Prostate gland (tissue), 2 donors: ENCODE measurements at regions not wholly inside any gene's neighbourhood (a gene's known extent, or its start where the extent isn't known, plus 50 kb on each side); places are given as distances from the start of the nearest gene placed in this dataset.

ENCODE experiments used
- DNase-seq: peaks from one replicate; pipeline ENCODE4 v3.0.0-alpha.2; 2019; ENCODE audit warnings: low spot score
- H3K27ac ChIP-seq, 2 donors: fragments of 200-600 bp; sonication (generic); 2 replicates each; pipeline ENCODE4 v1.5.1; 2017 to 2019
- H3K27me3 ChIP-seq: fragments of 200-600 bp; sonication (generic); replicated peaks from 2 replicates; pipeline ENCODE4 v1.5.1; 2019; ENCODE audit not compliant: insufficient read depth
- H3K36me3 ChIP-seq, 2 donors: fragments of 200-600 bp; sonication (generic); 1 replicate in 1 of 2; 2 replicates in 1 of 2; pipeline versions ENCODE4 v1.5.1 to v1.8.1; 2017 to 2019
- H3K4me1 ChIP-seq: fragments of 200-600 bp; sonication (generic); replicated peaks from 2 replicates; pipeline ENCODE4 v1.5.1; 2019
- H3K4me3 ChIP-seq, 2 donors: fragments of 200-600 bp; sonication (generic); 2 replicates each; pipeline ENCODE4 v1.5.1; 2017 to 2019
- H3K9me3 ChIP-seq: fragments of 200-600 bp; sonication (generic); 2 replicates; pipeline ENCODE4 v1.5.1; 2017
- POLR2A ChIP-seq: fragments of 450-650 bp; IDR thresholded peaks from one replicate; pipeline ENCODE4 v1.6.1; 2016; ENCODE audit warnings: antibody characterized with exemption, mild to moderate bottlenecking
- POLR2AphosphoS5 ChIP-seq: sonication (generic); formaldehyde crosslinking; IDR thresholded peaks from one replicate; pipeline ENCODE4 v1.6.1; 2017; ENCODE audit warnings: antibody characterized with exemption
- WGBS: methylation state at CpG from one replicate; pipeline ENCODE4 v1.1.5; 2018; 5-methylcytosine and 5-hydroxymethylcytosine counted together
- intact Hi-C: fragments of 100-400 bp; cut with DNase I; formaldehyde crosslinking; loops from one replicate; pipeline ENCODE4 v1.14.2; 2022
- TF ChIP-seq, protein P1 (sequence below), 4 experiments: fragments of 200-600 bp in 2 of 4; fragments of 450-650 bp in 2 of 4; sonication (generic) in 2 of 4; IDR thresholded peaks; 1 replicate in 3 of 4; 2 replicates in 1 of 4; pipeline ENCODE4 v1.5.1; 2016 to 2019; ENCODE audit warnings: antibody characterized with exemption in 4 of 4, mild to moderate bottlenecking in 2 of 4, moderate library complexity in 2 of 4

GRCh38 chr1:168483539-168483938 is 60.3 kb downstream of the XCL2 start:
- H3K27me3 ChIP-seq: no peaks in the 10 kb centered on the region
- no peak for TF ChIP-seq POLR2AphosphoS5
- no peak for TF ChIP-seq POLR2A
- TF ChIP-seq, protein P1, sequence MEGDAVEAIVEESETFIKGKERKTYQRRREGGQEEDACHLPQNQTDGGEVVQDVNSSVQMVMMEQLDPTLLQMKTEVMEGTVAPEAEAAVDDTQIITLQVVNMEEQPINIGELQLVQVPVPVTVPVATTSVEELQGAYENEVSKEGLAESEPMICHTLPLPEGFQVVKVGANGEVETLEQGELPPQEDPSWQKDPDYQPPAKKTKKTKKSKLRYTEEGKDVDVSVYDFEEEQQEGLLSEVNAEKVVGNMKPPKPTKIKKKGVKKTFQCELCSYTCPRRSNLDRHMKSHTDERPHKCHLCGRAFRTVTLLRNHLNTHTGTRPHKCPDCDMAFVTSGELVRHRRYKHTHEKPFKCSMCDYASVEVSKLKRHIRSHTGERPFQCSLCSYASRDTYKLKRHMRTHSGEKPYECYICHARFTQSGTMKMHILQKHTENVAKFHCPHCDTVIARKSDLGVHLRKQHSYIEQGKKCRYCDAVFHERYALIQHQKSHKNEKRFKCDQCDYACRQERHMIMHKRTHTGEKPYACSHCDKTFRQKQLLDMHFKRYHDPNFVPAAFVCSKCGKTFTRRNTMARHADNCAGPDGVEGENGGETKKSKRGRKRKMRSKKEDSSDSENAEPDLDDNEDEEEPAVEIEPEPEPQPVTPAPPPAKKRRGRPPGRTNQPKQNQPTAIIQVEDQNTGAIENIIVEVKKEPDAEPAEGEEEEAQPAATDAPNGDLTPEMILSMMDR (IDR thresholded peaks at IDR 0.05): no peak
- 18% methylated on average over 1 of the region's 1 CpG for WGBS
- intact Hi-C loops: loop anchor here (5.0 kb wide), 1 partner anchor 46 kb away; no protein-coding TSS in a partner anchor
- no peaks in the 10 kb centered on the region for H3K36me3 ChIP-seq
- no peak for DNase-seq
- no peaks in the 10 kb centered on the region for H3K4me1 ChIP-seq
- no peaks in the 10 kb centered on the region for H3K9me3 ChIP-seq
- H3K27ac ChIP-seq: no peak overlapping the region
- no peak overlapping the region for H3K4me3 ChIP-seq

GRCh38 chr1:168482106-168482505 is 61.7 kb downstream of the XCL2 start:
- Histone ChIP-seq H3K27me3 (no peaks in the 10 kb centered on the region), H3K4me1 (no peaks in the 10 kb centered on the region), H3K27ac (no peak overlapping the region), H3K9me3 (no peaks in the 10 kb centered on the region), H3K4me3 (no peak overlapping the region), H3K36me3 (no peaks in the 10 kb centered on the region)
- TF ChIP-seq POLR2A: no peak
- TF ChIP-seq, protein P1 (IDR thresholded peaks at IDR 0.05): no peak
- no peak for TF ChIP-seq POLR2AphosphoS5
- no peak for DNase-seq
- intact Hi-C loops: loop anchor here (5.0 kb wide), 1 partner anchor 45 kb away; no protein-coding TSS in a partner anchor

GRCh38 chr1:168481586-168481985 is 62.2 kb downstream of the XCL2 start:
- H3K4me1 ChIP-seq: no peaks in the 10 kb centered on the region
- WGBS: 19% methylated on average over 4 of the region's 4 CpGs
- DNase-seq: no peak
- H3K4me3 ChIP-seq: no peak overlapping the region
- intact Hi-C loops: loop anchor here (5.0 kb wide), 1 partner anchor 44 kb away; no protein-coding TSS in a partner anchor
- no peaks in the 10 kb centered on the region for H3K9me3 ChIP-seq
- no peaks in the 10 kb centered on the region for H3K36me3 ChIP-seq
- H3K27me3 ChIP-seq: no peaks in the 10 kb centered on the region
- TF ChIP-seq, protein P1 (IDR thresholded peaks at IDR 0.05): no peak
- no peak for TF ChIP-seq POLR2AphosphoS5
- TF ChIP-seq POLR2A: no peak
- H3K27ac ChIP-seq: no peak overlapping the region

DNA sequence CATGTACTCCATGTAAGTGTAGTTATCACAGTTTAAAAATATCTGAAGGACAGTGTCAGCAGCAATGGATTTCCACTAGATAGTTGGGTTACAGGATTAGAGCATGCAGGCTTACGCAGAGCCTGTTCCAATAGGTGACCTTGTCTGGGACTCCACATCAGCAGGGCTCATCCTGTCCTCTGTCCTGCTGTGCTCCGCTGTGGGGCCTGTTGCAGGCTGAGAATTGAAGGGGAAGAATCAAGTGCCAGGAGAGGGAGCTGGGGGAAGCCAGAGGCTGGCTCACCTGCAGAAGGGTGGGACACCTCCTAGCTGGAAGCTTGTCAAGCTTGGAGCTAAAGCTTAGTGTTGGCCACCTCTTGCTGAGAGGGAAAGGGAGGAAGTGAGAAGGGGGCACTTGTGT is 62.8 kb downstream of the XCL2 start:
- Histone ChIP-seq H3K27me3 (no peaks in the 10 kb centered on the region), H3K4me1 (no peaks in the 10 kb centered on the region), H3K27ac (no peak overlapping the region), H3K36me3 (no peaks in the 10 kb centered on the region), H3K4me3 (no peak overlapping the region), H3K9me3 (no peaks in the 10 kb centered on the region)
- intact Hi-C loops: loop anchor here (5.0 kb wide), 1 partner anchor 44 kb away; no protein-coding TSS in a partner anchor
- no peak for DNase-seq
- TF ChIP-seq POLR2AphosphoS5: no peak
- no peak for TF ChIP-seq POLR2A
- TF ChIP-seq, protein P1 (IDR thresholded peaks at IDR 0.05): no peak
- WGBS: 89% methylated on average over 2 of the region's 2 CpGs

DNA sequence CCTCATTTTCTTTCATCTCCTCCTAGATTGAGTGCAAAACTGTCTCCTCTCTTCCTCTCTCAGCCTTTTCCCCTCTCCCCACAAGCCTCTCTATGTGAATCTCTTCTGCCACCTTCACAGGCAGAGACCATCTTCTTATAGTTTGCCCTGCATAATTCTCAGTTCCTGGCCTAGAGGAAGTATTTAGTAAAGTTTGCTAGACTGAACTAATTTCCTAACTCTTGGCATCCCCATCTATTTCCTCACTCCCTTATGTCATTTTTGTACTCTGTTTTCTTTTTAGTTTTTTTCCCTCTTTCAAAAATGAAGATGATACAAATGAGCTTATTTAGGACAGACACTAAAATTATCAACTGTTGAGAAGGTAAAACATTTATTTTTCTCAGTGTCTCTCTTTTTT is 66.0 kb downstream of the XCL2 start:
- H3K4me1 ChIP-seq: no peaks in the 10 kb centered on the region
- DNase-seq: no peak
- intact Hi-C loops: no loop called here
- H3K36me3 ChIP-seq: no peaks in the 10 kb centered on the region
- no peaks in the 10 kb centered on the region for H3K27me3 ChIP-seq
- TF ChIP-seq POLR2AphosphoS5 (no peak), POLR2A (no peak)
- TF ChIP-seq, protein P1 (IDR thresholded peaks at IDR 0.05): no peak
- no peak overlapping the region for H3K4me3 ChIP-seq
- H3K9me3 ChIP-seq: no peaks in the 10 kb centered on the region
- no peak overlapping the region for H3K27ac ChIP-seq
